IMR-90 (cell line): ENCODE measurements at regions not wholly inside any gene's neighbourhood (a gene's known extent, or its start where the extent isn't known, plus 50 kb on each side); places are given as distances from the start of the nearest gene placed in this dataset.

Source experiments
- ATAC-seq: fragments of 200-7000 bp; cut with Tn5 transposase; 2 replicates; pipeline ENCODE4 v1.9.1; 2020; ENCODE audit warnings: low read depth, mild to moderate bottlenecking, moderate library complexity
- BruUV-seq: library from RNA; stranded (reverse); fragments of 400-500 nt; replicated peaks from 2 replicates; lab custom pipeline; 2021; lab: Mats Ljungman, UMichigan
- CTCF ChIA-PET: fragments of 300-600 bp; formaldehyde crosslinking; extraction: SDS; loops from one replicate; lab custom pipeline; 2021; ENCODE audit warnings: antibody characterized with exemption; lab: Yijun Ruan, JAX
- POLR2A ChIA-PET: fragments of 300-600 bp; sonication (Branson Sonifier 250); formaldehyde crosslinking; loops from one replicate; lab custom pipeline; 2022; ENCODE audit warnings: antibody characterized with exemption; ENCODE audit not compliant: unreplicated experiment; lab: Charles Lee
- DNase-seq: peaks from one replicate; pipeline ENCODE4 v3.0.0; 2013
- H2AFZ ChIP-seq: replicated peaks from 2 replicates; pipeline ENCODE3; 2013; ENCODE audit warnings: low read length, mild to moderate bottlenecking; ENCODE audit not compliant: poor library complexity
- H2AK5ac ChIP-seq: 2 replicates; pipeline ENCODE4 v1.6.1; 2013; ENCODE audit warnings: low read depth, low read length, inconsistent platforms
- H2AK9ac ChIP-seq: replicated peaks from 2 replicates; pipeline ENCODE3; 2013; ENCODE audit warnings: mild to moderate bottlenecking, low read depth, low read length, moderate library complexity; ENCODE audit not compliant: poor library complexity
- H2BK120ac ChIP-seq: 2 replicates; pipeline ENCODE4 v1.6.1; 2013; ENCODE audit warnings: low read depth, low read length, inconsistent platforms
- H2BK15ac ChIP-seq: 3 replicates; pipeline ENCODE4 v1.6.1; 2013; ENCODE audit warnings: low read depth, low read length, inconsistent platforms
- H2BK20ac ChIP-seq: 2 replicates; pipeline ENCODE4 v1.6.1; 2013; ENCODE audit warnings: low read depth, mild to moderate bottlenecking, inconsistent platforms, low read length, moderate library complexity
- H2BK5ac ChIP-seq: 2 replicates; pipeline ENCODE4 v1.6.1; 2013; ENCODE audit warnings: mild to moderate bottlenecking, low read depth, low read length, inconsistent platforms; ENCODE audit not compliant: poor library complexity, severe bottlenecking
- H3K14ac ChIP-seq: replicated peaks from 2 replicates; pipeline ENCODE4 v1.6.1; 2013; ENCODE audit warnings: low read depth, low read length, inconsistent platforms
- H3K18ac ChIP-seq: 2 replicates; pipeline ENCODE4 v1.6.1; 2013; ENCODE audit warnings: low read depth, low read length, control low read depth
- H3K23ac ChIP-seq: 2 replicates; pipeline ENCODE4 v1.6.1; 2013; ENCODE audit warnings: low read depth, low read length, inconsistent platforms
- H3K27ac ChIP-seq: 2 replicates; pipeline ENCODE4 v1.5.1; 2013; ENCODE audit warnings: mild to moderate bottlenecking, control low read depth, low read length; ENCODE audit not compliant: insufficient read depth
- H3K27me3 ChIP-seq: 2 replicates; pipeline ENCODE4 v1.6.1; 2013; ENCODE audit warnings: low read length; ENCODE audit not compliant: control insufficient read depth, insufficient read depth
- H3K36me3 ChIP-seq: 2 replicates; pipeline ENCODE4 v1.6.1; 2013; ENCODE audit warnings: low read length, mixed read lengths; ENCODE audit not compliant: control insufficient read depth, insufficient read depth
- H3K4ac ChIP-seq: 2 replicates; pipeline ENCODE4 v1.6.1; 2013; ENCODE audit warnings: low read depth, low read length, inconsistent platforms
- H3K4me1 ChIP-seq: 2 replicates; pipeline ENCODE4 v1.6.1; 2013; ENCODE audit warnings: low read length, mixed read lengths; ENCODE audit not compliant: control insufficient read depth, insufficient read depth
- H3K4me2 ChIP-seq: 2 replicates; pipeline ENCODE4 v1.6.1; 2013; ENCODE audit warnings: low read depth, mild to moderate bottlenecking, control low read depth, low read length, moderate library complexity
- H3K4me3 ChIP-seq: 2 replicates; pipeline ENCODE4 v1.5.1; 2013; ENCODE audit warnings: low read depth, mild to moderate bottlenecking, control low read depth, low read length, moderate library complexity; ENCODE audit not compliant: insufficient read depth
- H3K56ac ChIP-seq: 2 replicates; pipeline ENCODE4 v1.6.1; 2013; ENCODE audit warnings: low read length, inconsistent platforms; ENCODE audit not compliant: insufficient read depth; ENCODE audit errors: extremely low read depth
- H3K79me1 ChIP-seq, 2 experiments: 2 replicates each; pipeline ENCODE4 v1.6.1; 2013; ENCODE audit warnings: low read length in 2 of 2, inconsistent platforms in 1 of 2, low read depth in 1 of 2
- H3K9ac ChIP-seq: 2 replicates; pipeline ENCODE4 v1.6.1; 2013; ENCODE audit warnings: low read depth, low read length, control low read depth
- H3K9me1 ChIP-seq: 2 replicates; pipeline ENCODE4 v1.6.1; 2013; ENCODE audit warnings: low read length, inconsistent platforms; ENCODE audit not compliant: insufficient read depth
- H3K9me3 ChIP-seq: 2 replicates; pipeline ENCODE4 v1.6.1; 2013; ENCODE audit warnings: low read length; ENCODE audit not compliant: control insufficient read depth, insufficient read depth
- H4K20me1 ChIP-seq: 2 replicates; pipeline ENCODE4 v1.6.1; 2013; ENCODE audit warnings: low read length, inconsistent platforms; ENCODE audit not compliant: insufficient read depth
- H4K5ac ChIP-seq: 2 replicates; pipeline ENCODE4 v1.6.1; 2013; ENCODE audit warnings: mild to moderate bottlenecking, low read depth, low read length, control low read depth
- H4K8ac ChIP-seq, 2 experiments: 2 replicates each; pipeline ENCODE4 v1.6.1; 2013; ENCODE audit warnings: low read depth in 2 of 2, low read length in 2 of 2, control low read depth in 1 of 2, inconsistent platforms in 1 of 2
- H4K91ac ChIP-seq: 2 replicates; pipeline ENCODE4 v1.6.1; 2013; ENCODE audit warnings: low read depth, low read length, inconsistent platforms; ENCODE audit not compliant: insufficient read depth
- BHLHE40 ChIP-seq: fragments of 150-350 bp; IDR thresholded peaks from 2 replicates; pipeline ENCODE4 v1.6.1; 2016; ENCODE audit warnings: mild to moderate bottlenecking, low read depth, low read length
- CHD1 ChIP-seq: IDR thresholded peaks from 2 replicates; pipeline ENCODE4 v1.6.1; 2012; ENCODE audit warnings: low read depth, low read length, improper control_type of control experiment
- MAFK ChIP-seq: IDR thresholded peaks from 2 replicates; pipeline ENCODE4 v1.6.1; 2012; ENCODE audit warnings: low read depth, low read length, improper control_type of control experiment
- MXI1 ChIP-seq: IDR thresholded peaks from 2 replicates; pipeline ENCODE4 v1.6.1; 2012; ENCODE audit warnings: low read depth, mild to moderate bottlenecking, low read length, moderate library complexity, borderline replicate concordance
- POLR2A ChIP-seq: IDR thresholded peaks from 2 replicates; pipeline ENCODE4 v1.6.1; 2012; ENCODE audit warnings: mild to moderate bottlenecking, low read depth, low read length
- RAD21 ChIP-seq: IDR thresholded peaks from 2 replicates; pipeline ENCODE4 v1.6.1; 2012; ENCODE audit warnings: low read length, improper control_type of control experiment
- SMC3 ChIP-seq: fragments of 150-350 bp; IDR thresholded peaks from 2 replicates; pipeline ENCODE4 v1.6.1; 2016; ENCODE audit warnings: low read depth, mild to moderate bottlenecking, antibody characterized with exemption, low read length, moderate library complexity
- WGBS, 2 experiments: methylation state at CpG; one replicate each; pipeline versions ENCODE4 v1.1.5 to v1.1.7; 2013; ENCODE audit warnings: missing lambda C conversion rate in 2 of 2; ENCODE audit not compliant: insufficient read length in 1 of 2; ENCODE audit errors: extremely low coverage in 2 of 2; 5-methylcytosine and 5-hydroxymethylcytosine counted together
- dilution Hi-C: fragments of 300-500 bp; cut with HindIII; formaldehyde crosslinking; loops from one replicate; pipeline ENCODE4 v1.14.3; 2018; ENCODE audit warnings: low sequenced_read_pairs; ENCODE audit not compliant: unreplicated experiment
- in situ Hi-C: fragments of 300-500 bp; cut with MboI; formaldehyde crosslinking; loops from 3 replicates; pipeline ENCODE4 v1.14.3; 2019; ENCODE audit warnings: low sequenced_read_pairs, inconsistent platforms, mixed read lengths
- intact Hi-C: fragments of 100-400 bp; cut with micrococcal nuclease; formaldehyde crosslinking; loops from 2 replicates; pipeline ENCODE4 v1.10.0; 2022
- TF ChIP-seq, protein P1 (sequence below): fragments of 150-350 bp; IDR thresholded peaks from 2 replicates; pipeline ENCODE4 v1.6.1; 2016; ENCODE audit warnings: low read depth, mild to moderate bottlenecking, low read length, moderate library complexity, borderline replicate concordance
- TF ChIP-seq, protein P2 (sequence below): conservative IDR thresholded peaks from 2 replicates; pipeline ENCODE4 v1.5.1; 2012; ENCODE audit warnings: mild to moderate bottlenecking, low read depth, low read length, improper control_type of control experiment

DNA sequence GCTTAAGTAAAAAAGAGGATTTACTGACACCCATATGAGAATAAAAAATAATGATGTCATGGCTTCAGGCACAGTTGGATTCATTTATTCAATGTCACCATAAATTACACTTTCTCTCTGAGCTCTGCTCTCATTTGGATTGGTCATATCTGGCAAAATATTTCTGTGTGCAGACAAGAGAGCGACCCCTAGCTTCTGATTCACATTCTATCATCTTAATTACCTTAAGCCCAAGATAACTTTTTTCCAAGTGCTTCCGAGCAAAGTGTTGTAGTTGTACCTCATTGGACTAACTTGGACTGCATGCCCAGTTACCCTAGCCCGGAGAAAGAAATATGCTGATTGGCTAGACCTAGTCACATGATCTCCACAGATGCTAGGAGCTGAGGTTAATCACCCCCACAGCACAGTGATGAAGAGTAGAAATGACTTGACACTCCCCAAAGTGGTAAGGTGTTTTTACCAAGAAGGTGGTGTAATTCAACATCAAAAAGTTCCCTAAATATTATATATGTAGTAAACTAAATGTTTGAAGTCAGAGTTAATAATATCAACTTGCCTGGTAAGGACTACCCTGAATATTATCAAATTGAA is 552.2 kb upstream of the SUCLG2 start:
- POLR2A ChIA-PET, result no interaction called here
- WGBS, 2 experiments, result no CpG with 5 or more reads among the region's 3 CpGs
- no peaks in the 10 kb centered on the region for H3K4me1 ChIP-seq

More for the DNA sequence above, 552.2 kb upstream of the SUCLG2 start:
- CTCF ChIA-PET, result no interaction called here
- Histone ChIP-seq H3K18ac (no peak overlapping the region), H3K23ac (no peak overlapping the region), H4K5ac (no peak overlapping the region), H4K20me1 (no peaks in the 10 kb centered on the region), H3K79me1 (no peaks in the 10 kb centered on the region), H3K14ac (no peak overlapping the region), H3K27me3 (no peaks in the 10 kb centered on the region), H3K4me2 (no peak overlapping the region), H2BK15ac (no peak overlapping the region), H2BK120ac (no peak overlapping the region), H3K4ac (no peak overlapping the region), H3K9ac (no peak overlapping the region), H3K56ac (no peak overlapping the region), H2AK5ac (no peak overlapping the region), H2AK9ac (no peak overlapping the region), H3K9me3 (peaks cover 7% of the 10 kb centered on the region; the same call in 1 of the 2 replicates), H3K4me3 (no peak overlapping the region), H2BK5ac (no peak overlapping the region), H2AFZ (no peak overlapping the region), H4K91ac (no peak overlapping the region), H3K36me3 (no peaks in the 10 kb centered on the region), H3K27ac (no peak overlapping the region), H3K9me1 (no peaks in the 10 kb centered on the region), H4K8ac (no peak overlapping the region), H2BK20ac (no peak overlapping the region)
- dilution Hi-C loops, result no loop called here
- DNase-seq (no peak), ATAC-seq (no peak)
- in situ Hi-C loops, result no loop called here
- intact Hi-C loops, result no loop called here
- no peak for TF ChIP-seq POLR2A
- no peak for TF ChIP-seq MAFK
- TF ChIP-seq RAD21, result no peak
- TF ChIP-seq, protein P1, sequence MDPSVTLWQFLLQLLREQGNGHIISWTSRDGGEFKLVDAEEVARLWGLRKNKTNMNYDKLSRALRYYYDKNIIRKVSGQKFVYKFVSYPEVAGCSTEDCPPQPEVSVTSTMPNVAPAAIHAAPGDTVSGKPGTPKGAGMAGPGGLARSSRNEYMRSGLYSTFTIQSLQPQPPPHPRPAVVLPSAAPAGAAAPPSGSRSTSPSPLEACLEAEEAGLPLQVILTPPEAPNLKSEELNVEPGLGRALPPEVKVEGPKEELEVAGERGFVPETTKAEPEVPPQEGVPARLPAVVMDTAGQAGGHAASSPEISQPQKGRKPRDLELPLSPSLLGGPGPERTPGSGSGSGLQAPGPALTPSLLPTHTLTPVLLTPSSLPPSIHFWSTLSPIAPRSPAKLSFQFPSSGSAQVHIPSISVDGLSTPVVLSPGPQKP, result no peak
- no peak for TF ChIP-seq MXI1
- TF ChIP-seq BHLHE40, result no peak
- TF ChIP-seq, protein P2, sequence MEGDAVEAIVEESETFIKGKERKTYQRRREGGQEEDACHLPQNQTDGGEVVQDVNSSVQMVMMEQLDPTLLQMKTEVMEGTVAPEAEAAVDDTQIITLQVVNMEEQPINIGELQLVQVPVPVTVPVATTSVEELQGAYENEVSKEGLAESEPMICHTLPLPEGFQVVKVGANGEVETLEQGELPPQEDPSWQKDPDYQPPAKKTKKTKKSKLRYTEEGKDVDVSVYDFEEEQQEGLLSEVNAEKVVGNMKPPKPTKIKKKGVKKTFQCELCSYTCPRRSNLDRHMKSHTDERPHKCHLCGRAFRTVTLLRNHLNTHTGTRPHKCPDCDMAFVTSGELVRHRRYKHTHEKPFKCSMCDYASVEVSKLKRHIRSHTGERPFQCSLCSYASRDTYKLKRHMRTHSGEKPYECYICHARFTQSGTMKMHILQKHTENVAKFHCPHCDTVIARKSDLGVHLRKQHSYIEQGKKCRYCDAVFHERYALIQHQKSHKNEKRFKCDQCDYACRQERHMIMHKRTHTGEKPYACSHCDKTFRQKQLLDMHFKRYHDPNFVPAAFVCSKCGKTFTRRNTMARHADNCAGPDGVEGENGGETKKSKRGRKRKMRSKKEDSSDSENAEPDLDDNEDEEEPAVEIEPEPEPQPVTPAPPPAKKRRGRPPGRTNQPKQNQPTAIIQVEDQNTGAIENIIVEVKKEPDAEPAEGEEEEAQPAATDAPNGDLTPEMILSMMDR, result no peak
- no peak for TF ChIP-seq SMC3
- TF ChIP-seq CHD1, result no peak
- no TSS peak for BruUV-seq
